ENCODE measurements at regions not wholly inside any gene's neighbourhood (a gene's known extent, or its start where the extent isn't known, plus 50 kb on each side); places are given as distances from the start of the nearest gene placed in this dataset.

DNA sequence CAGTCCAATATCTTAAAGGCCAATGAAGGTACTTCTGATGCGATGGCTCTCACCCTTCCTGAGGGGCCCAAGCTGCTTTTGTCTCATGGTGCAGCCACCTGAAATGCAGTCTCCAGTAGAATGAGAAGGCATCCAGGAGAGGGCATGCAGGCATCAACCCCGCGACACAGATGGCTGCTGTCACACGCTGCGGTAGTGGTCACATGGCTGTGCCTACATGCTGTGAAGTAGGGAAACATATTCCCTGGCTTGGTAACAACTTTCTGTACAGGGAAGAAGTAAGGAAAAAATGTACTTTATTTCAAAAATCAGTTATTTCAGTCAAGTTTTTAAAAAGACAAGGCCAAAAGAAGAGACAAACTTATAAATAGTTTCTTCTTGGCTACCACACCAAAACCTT lies 139.9 kb downstream of the TRIML1 start:
- peaks cover 19% of the 10 kb centered on the region for H3K4me1 ChIP-seq
- no peak overlapping the region for H3K27ac ChIP-seq
- H3K9ac ChIP-seq: no peak overlapping the region
- H3K4me3 ChIP-seq: no peak overlapping the region
- H3K9me3 ChIP-seq: peaks cover 15% of the 10 kb centered on the region
- H3K36me3 ChIP-seq: no peaks in the 10 kb centered on the region
- H3K4me2 ChIP-seq: no peak overlapping the region
- H4K20me1 ChIP-seq: no peaks in the 10 kb centered on the region
- no peaks in the 10 kb centered on the region for H3K27me3 ChIP-seq
- TF ChIP-seq Cebpa-rat (IDR thresholded peaks at IDR 0.05): no peak

DNA sequence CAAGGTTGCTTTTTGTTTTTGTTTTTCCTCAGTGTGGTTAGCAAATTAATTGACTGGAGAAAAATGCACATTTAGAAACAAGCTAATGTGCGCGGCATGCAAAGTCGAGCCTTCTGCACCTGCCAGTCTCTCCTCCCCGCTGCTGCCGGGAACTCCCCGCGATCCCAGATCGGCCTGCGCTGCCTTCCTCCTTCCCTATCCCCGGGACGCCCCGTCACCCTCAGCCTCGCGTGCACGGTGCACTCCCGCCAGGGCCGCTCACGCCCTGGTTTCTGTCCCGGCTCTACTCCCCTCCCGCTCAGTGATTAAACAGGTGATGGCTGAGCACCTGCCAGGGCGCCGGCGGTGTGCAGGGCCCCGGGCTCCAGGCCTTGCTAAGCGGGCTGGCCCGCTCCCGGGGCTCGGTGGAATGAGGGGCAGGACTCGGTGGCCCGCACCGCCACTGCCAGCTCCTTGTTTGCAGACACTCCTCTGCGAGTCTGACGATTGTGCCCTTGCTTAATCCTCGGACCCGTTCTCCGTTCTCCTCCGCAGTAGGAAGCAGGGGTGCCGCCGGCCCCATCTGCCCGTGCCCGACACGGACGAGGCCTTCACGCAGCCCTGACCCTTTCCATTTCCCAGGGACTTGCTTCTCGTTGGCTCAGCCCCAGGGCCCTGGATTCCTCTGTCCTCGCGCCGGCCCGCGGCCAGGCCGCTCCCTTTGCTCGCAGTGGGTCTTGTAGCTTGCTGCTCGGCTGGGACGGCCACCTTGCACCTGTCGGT lies 143.4 kb downstream of the TRIML1 start:
- Histone ChIP-seq H4K20me1 (no peaks in the 10 kb centered on the region), H3K4me3 (no peak overlapping the region), H3K9ac (no peak overlapping the region), H3K27ac (no peak overlapping the region), H3K27me3 (no peaks in the 10 kb centered on the region), H3K36me3 (no peaks in the 10 kb centered on the region), H3K4me2 (no peak overlapping the region), H3K4me1 (peaks cover 16% of the 10 kb centered on the region), H3K9me3 (peaks cover 15% of the 10 kb centered on the region)
- TF ChIP-seq Cebpa-rat (IDR thresholded peaks at IDR 0.05): no peak

DNA sequence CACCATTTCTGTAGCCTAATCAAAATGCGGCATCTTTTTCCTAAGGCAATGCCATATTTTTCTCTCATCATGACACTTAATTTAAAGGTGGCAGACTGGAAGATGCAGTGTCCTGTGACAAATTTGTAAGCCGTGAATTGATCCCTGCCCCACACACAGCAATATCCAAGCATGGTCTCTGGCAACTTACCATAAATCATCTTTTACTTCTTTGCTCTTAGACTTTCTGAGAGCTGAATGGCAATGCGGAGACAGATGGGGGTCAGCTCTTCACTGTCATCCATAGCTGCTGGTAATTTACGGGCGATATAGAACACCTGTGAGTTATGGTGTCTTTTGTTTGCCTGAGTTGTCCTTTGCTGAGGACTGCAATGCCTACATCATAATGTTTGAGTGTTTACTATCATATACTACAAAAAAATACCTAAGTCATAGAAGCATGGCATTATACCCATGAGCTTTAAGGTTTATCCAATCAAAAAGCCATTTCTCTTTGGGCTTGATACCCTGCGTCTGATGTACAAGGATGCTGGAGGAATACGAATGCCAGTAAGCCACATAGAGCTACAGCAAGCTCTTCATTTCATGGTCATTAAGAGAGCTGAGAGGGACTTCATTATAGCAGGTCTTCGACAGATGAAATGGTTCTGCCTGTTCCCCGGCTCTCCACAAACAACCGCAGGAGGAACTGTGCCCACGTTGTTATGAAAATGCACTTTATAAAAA lies 148.1 kb downstream of the TRIML1 start:
- H3K9ac ChIP-seq: no peak overlapping the region

DNA sequence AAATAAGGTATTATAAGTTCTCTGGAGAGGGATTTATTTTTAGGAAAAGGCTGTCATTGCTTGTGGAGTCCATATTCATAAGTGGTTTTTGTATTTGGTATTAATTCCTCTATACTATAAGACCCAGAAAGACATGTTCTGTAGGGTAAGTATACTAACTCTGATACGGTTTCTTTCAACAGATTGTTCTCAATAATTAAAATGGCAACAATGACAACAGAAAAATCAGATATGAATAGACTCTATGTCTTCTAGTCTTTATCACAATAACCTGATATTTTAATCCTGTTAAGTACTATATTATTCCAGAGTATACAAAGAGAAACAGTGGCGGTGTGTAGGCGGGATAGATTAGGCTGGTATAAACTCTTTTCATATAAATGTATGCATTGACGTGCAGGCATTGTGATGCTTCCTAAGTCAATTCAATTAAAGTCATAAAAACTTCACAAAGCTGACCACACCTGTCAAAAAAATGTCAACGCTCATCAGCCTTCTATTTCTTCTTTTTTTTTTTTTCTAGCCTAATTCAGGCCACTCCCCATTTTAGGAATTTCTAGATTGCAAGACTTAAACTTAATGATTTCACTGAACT lies 150.4 kb downstream of the TRIML1 start:
- no peaks in the 10 kb centered on the region for H4K20me1 ChIP-seq
- no peak overlapping the region for H3K4me3 ChIP-seq
- H3K4me1 ChIP-seq: peaks cover 10% of the 10 kb centered on the region; the same call in 1 of the 2 replicates
- no peaks in the 10 kb centered on the region for H3K9me3 ChIP-seq
- no peaks in the 10 kb centered on the region for H3K27me3 ChIP-seq
- H3K36me3 ChIP-seq: no peaks in the 10 kb centered on the region
- no peak overlapping the region for H3K9ac ChIP-seq
- no peak for TF ChIP-seq Cebpa-rat (IDR thresholded peaks at IDR 0.05)
- no peak overlapping the region for H3K27ac ChIP-seq
- H3K4me2 ChIP-seq: no peak overlapping the region

More for the DNA sequence above, 148.1 kb downstream of the TRIML1 start:
- H3K9me3 ChIP-seq: peaks cover 10% of the 10 kb centered on the region
- no peaks in the 10 kb centered on the region for H4K20me1 ChIP-seq
- no peaks in the 10 kb centered on the region for H3K27me3 ChIP-seq
- H3K36me3 ChIP-seq: no peaks in the 10 kb centered on the region
- no peak overlapping the region for H3K27ac ChIP-seq
- no peak overlapping the region for H3K4me3 ChIP-seq
- peaks cover 10% of the 10 kb centered on the region; the same call in 1 of the 2 replicates for H3K4me1 ChIP-seq
- no peak overlapping the region for H3K4me2 ChIP-seq
- no peak for TF ChIP-seq Cebpa-rat (IDR thresholded peaks at IDR 0.05)

DNA sequence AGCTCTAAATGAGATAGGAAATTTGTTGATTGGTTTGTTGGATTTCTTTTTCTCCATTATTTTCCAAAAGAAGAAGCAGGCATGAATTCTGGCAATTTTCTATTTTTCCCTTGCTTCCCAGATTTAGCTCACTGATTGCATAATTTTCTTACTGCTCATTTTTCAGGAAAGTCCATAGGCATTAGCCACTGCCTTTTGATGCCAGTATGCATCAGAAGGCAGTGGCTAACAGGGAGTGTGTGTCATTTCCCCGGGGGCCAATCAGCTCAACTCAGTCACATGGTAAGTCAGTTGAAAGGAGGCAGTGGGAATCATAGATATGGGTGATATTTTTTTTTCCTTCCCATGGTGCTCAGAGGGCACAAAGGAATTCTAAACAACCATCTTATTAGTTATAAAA lies 156.7 kb downstream of the TRIML1 start:
- Histone ChIP-seq H3K9ac (no peak overlapping the region), H4K20me1 (no peaks in the 10 kb centered on the region), H3K27ac (no peak overlapping the region), H3K4me2 (no peak overlapping the region), H3K9me3 (peaks cover 2% of the 10 kb centered on the region), H3K4me3 (no peak overlapping the region), H3K36me3 (no peaks in the 10 kb centered on the region), H3K4me1 (peaks cover 6% of the 10 kb centered on the region; the same call in 1 of the 2 replicates), H3K27me3 (no peaks in the 10 kb centered on the region)
- TF ChIP-seq Cebpa-rat (IDR thresholded peaks at IDR 0.05): no peak

DNA sequence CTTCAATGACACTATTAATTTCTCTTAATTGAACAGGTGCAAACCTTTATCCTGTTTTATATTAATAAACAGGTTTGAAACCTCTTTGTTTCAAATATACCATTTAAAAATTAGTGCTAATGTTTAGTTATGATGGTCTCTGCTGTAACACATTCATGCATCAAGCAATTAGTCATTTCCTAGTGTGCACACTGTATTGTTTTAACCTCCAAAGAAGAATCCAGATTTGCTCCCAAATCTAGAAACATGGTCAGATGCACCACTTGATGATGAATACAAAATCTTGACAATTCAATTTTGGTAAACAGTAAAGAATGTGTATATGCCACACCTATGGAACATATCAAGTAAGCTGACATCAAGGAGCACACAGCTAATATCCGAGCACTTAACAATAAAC lies 157.1 kb downstream of the TRIML1 start:
- Histone ChIP-seq H4K20me1 (no peaks in the 10 kb centered on the region), H3K9ac (no peak overlapping the region), H3K4me2 (no peak overlapping the region), H3K9me3 (peaks cover 5% of the 10 kb centered on the region), H3K4me3 (no peak overlapping the region), H3K36me3 (no peaks in the 10 kb centered on the region), H3K27ac (no peak overlapping the region), H3K27me3 (no peaks in the 10 kb centered on the region), H3K4me1 (peaks cover 2% of the 10 kb centered on the region; the same call in 1 of the 2 replicates)
- no peak for TF ChIP-seq Cebpa-rat (IDR thresholded peaks at IDR 0.05)

DNA sequence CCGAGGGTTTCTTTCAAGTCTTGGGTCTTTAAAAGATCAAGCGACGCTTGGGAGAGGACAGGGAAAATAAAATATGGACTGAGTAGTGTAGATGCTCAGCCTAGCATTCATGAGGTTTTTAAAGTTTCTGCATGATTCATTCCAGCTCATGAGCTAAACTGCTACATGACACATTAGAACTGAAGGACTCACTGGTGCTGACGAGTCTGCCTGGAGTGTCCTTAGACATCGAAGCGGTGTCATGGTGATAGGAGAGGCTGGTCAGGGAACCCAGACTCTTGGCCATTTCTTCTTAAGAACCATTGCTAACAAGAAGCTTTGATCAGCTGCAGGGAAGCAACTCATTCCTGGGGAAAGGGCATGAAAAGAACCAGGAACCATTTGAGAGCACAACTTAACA lies 158.6 kb downstream of the TRIML1 start:
- Histone ChIP-seq H3K9ac (no peak overlapping the region), H3K27me3 (no peaks in the 10 kb centered on the region), H3K27ac (no peak overlapping the region), H3K9me3 (peaks cover 5% of the 10 kb centered on the region), H3K36me3 (no peaks in the 10 kb centered on the region), H3K4me2 (no peak overlapping the region), H3K4me1 (no peaks in the 10 kb centered on the region), H3K4me3 (no peak overlapping the region), H4K20me1 (no peaks in the 10 kb centered on the region)
- no peak for TF ChIP-seq Cebpa-rat (IDR thresholded peaks at IDR 0.05)

DNA sequence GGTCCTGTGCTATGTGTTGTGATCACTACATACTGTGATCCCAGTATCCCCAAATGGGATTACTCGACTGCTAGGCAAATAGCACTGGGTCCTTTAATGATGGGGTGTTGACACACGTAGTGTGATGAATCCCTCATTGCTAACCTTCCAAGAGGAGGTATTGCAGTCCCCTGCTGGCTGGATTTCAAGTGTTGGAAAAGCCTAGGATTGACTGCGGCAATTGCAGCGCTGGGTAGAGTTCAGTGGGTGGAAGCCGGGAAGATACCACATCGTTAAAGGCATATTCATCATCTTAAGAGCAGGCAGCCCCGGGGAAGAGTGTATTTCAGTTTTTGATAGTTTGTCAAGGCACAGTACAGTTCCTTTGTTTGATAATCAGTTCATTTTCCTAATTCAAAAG lies 159.9 kb downstream of the TRIML1 start:
- H3K36me3 ChIP-seq: no peaks in the 10 kb centered on the region
- H3K4me2 ChIP-seq: no peak overlapping the region
- H4K20me1 ChIP-seq: no peaks in the 10 kb centered on the region
- H3K4me3 ChIP-seq: no peak overlapping the region
- H3K27me3 ChIP-seq: no peaks in the 10 kb centered on the region
- no peak overlapping the region for H3K27ac ChIP-seq
- H3K9ac ChIP-seq: no peak overlapping the region
- peaks cover 5% of the 10 kb centered on the region for H3K9me3 ChIP-seq
- TF ChIP-seq Cebpa-rat (IDR thresholded peaks at IDR 0.05): no peak
- H3K4me1 ChIP-seq: no peaks in the 10 kb centered on the region

DNA sequence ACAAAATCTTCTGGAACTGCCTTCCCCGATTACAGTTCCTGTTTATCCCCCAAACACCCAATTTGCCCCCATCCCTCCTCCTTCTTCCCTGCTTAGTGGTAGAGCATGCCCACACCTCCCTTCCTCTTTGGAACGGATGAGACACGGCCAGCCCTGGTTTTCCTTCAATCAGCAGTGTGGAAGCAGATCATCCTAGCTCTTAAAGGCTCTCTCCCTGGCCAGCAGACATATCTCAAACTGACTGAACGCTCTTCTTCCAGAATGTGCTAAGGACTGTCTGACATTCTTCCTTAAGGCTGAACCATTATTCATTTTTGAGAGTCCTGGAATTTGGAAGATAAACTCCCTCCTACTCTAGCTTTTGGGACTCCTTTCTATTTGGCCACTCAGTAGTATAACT lies 161.1 kb downstream of the TRIML1 start:
- Histone ChIP-seq H3K27ac (no peak overlapping the region), H3K4me1 (no peaks in the 10 kb centered on the region), H3K9me3 (peaks cover 5% of the 10 kb centered on the region), H3K27me3 (no peaks in the 10 kb centered on the region), H3K4me3 (no peak overlapping the region), H3K36me3 (no peaks in the 10 kb centered on the region), H3K4me2 (no peak overlapping the region), H4K20me1 (no peaks in the 10 kb centered on the region), H3K9ac (no peak overlapping the region)
- TF ChIP-seq Cebpa-rat (IDR thresholded peaks at IDR 0.05): no peak

DNA sequence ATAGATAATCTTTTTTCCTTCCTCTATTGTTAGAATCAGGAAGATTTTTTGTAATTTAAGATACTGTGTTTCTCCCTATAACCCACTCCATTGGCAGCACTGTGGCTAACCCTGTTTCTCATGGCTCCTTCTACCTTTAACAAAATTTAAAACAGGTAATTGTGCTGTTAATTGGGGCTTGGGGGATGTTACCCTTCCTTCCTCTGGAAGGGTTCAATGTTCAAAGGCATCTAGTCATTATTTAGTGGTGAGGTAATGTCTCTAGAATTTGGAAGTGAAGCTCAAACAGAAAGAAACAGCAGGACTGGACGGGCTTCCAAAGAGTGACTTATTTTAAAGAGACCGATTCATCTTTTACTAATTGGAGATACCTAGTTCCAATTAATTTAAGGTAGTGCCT lies 166.4 kb downstream of the TRIML1 start:
- H3K9ac ChIP-seq: no peak overlapping the region
- TF ChIP-seq Cebpa-rat (IDR thresholded peaks at IDR 0.05): no peak
- H4K20me1 ChIP-seq: no peaks in the 10 kb centered on the region
- no peak overlapping the region for H3K4me3 ChIP-seq
- H3K36me3 ChIP-seq: no peaks in the 10 kb centered on the region
- H3K9me3 ChIP-seq: peaks cover 5% of the 10 kb centered on the region
- no peaks in the 10 kb centered on the region for H3K4me1 ChIP-seq
- no peak overlapping the region for H3K4me2 ChIP-seq
- H3K27me3 ChIP-seq: no peaks in the 10 kb centered on the region
- H3K27ac ChIP-seq: no peak overlapping the region
